Mononuclear cell (primary cell): ENCODE measurements at regions not wholly inside any gene's neighbourhood (a gene's known extent, or its start where the extent isn't known, plus 50 kb on each side); places are given as distances from the start of the nearest gene placed in this dataset.
"Not testable (repeated sequence)": the region's sequence is repeated elsewhere in the genome, so short reads cannot be mapped to it uniquely, and the experiment has no call there.

ENCODE experiments used
- H3K27me3 ChIP-seq: 2 replicates; pipeline ENCODE4 v1.6.0; 2011; ENCODE audit warnings: low read length, control low read depth; ENCODE audit not compliant: insufficient read depth
- H3K4me1 ChIP-seq: 2 replicates; pipeline ENCODE4 v1.5.1; 2011; ENCODE audit warnings: mild to moderate bottlenecking, low read length, control low read depth; ENCODE audit not compliant: insufficient read depth
- H3K4me3 ChIP-seq: 2 replicates; pipeline ENCODE4 v1.5.1; 2011; ENCODE audit warnings: mild to moderate bottlenecking, low read length, moderate library complexity
- H3K9me3 ChIP-seq: 2 replicates; pipeline ENCODE4 v1.5.1; 2011; ENCODE audit warnings: low read depth, mild to moderate bottlenecking, control low read depth, low read length

- Histone ChIP-seq H3K27me3 (no peaks in the 10 kb centered on the region), H3K4me3 (no peak overlapping the region), H3K9me3 (no peaks in the 10 kb centered on the region), H3K4me1 (no peaks in the 10 kb centered on the region)
Observed at GRCh38 chr19:41495589-41495988, 52.6 kb downstream of the ERICH4 start.

GRCh38 chr19:41499899-41500298 is 56.9 kb downstream of the ERICH4 start:
- peaks cover 5% of the 10 kb centered on the region for H3K27me3 ChIP-seq
- H3K4me3 ChIP-seq, result no peak overlapping the region
- no peaks in the 10 kb centered on the region for H3K4me1 ChIP-seq
- no peaks in the 10 kb centered on the region for H3K9me3 ChIP-seq

- Histone ChIP-seq H3K27me3 (peaks cover 5% of the 10 kb centered on the region), H3K4me1 (no peaks in the 10 kb centered on the region), H3K4me3 (no peak overlapping the region), H3K9me3 (no peaks in the 10 kb centered on the region)
Observed at GRCh38 chr19:41500443-41500842, 57.5 kb downstream of the ERICH4 start.

GRCh38 chr19:41501854-41502253 is 58.9 kb downstream of the ERICH4 start:
- Histone ChIP-seq H3K27me3 (peaks cover 5% of the 10 kb centered on the region), H3K4me1 (no peaks in the 10 kb centered on the region), H3K9me3 (no peaks in the 10 kb centered on the region), H3K4me3 (no peak overlapping the region)

- peaks cover 5% of the 10 kb centered on the region for H3K27me3 ChIP-seq
Observed at GRCh38 chr19:41505105-41505504, 62.1 kb downstream of the ERICH4 start.

GRCh38 chr19:41510484-41510883 is 65.5 kb upstream of the CEACAM21 start:
- H3K4me3 ChIP-seq, result no peak overlapping the region
- no peaks in the 10 kb centered on the region for H3K4me1 ChIP-seq
- peaks cover 8% of the 10 kb centered on the region for H3K27me3 ChIP-seq
- H3K9me3 ChIP-seq, result no peaks in the 10 kb centered on the region

More at GRCh38 chr19:41505105-41505504, 62.1 kb downstream of the ERICH4 start:
- Histone ChIP-seq H3K9me3 (no peaks in the 10 kb centered on the region), H3K4me1 (no peaks in the 10 kb centered on the region), H3K4me3 (no peak overlapping the region)

- Histone ChIP-seq H3K9me3 (no peaks in the 10 kb centered on the region), H3K27me3 (peaks cover 8% of the 10 kb centered on the region), H3K4me1 (peaks cover 9% of the 10 kb centered on the region), H3K4me3 (no peak overlapping the region)
Observed at GRCh38 chr19:41511628-41512027, 64.3 kb upstream of the CEACAM21 start.

GRCh38 chr19:41515015-41515652 is 60.8 kb upstream of the CEACAM21 start:
- no peaks in the 10 kb centered on the region for H3K9me3 ChIP-seq
- no peak overlapping the region for H3K4me3 ChIP-seq

GRCh38 chr19:41516292-41517171 is 59.4 kb upstream of the CEACAM21 start:
- not testable (repeated sequence) for H3K4me3 ChIP-seq, H3K27me3 ChIP-seq, H3K9me3 ChIP-seq
- peaks cover 22% of the 10 kb centered on the region for H3K4me1 ChIP-seq

More at GRCh38 chr19:41515015-41515652, 60.8 kb upstream of the CEACAM21 start:
- Histone ChIP-seq H3K4me1 (peaks cover 15% of the 10 kb centered on the region), H3K27me3 (peaks cover 12% of the 10 kb centered on the region)

- peaks cover 38% of the 10 kb centered on the region for H3K4me1 ChIP-seq
- no peak overlapping the region for H3K4me3 ChIP-seq
- peaks cover 6% of the 10 kb centered on the region for H3K27me3 ChIP-seq
- H3K9me3 ChIP-seq, result no peaks in the 10 kb centered on the region
Observed at GRCh38 chr19:41518141-41518540, 57.8 kb upstream of the CEACAM21 start.

- not testable (repeated sequence) for H3K9me3 ChIP-seq, H3K27me3 ChIP-seq
- Histone ChIP-seq H3K4me3 (peak overlapping the region; percentile 35), H3K4me1 (peaks cover 31% of the 10 kb centered on the region)
Observed at GRCh38 chr19:41521138-41521930, 54.6 kb upstream of the CEACAM21 start.

GRCh38 chr19:41521931-41522555 is 53.9 kb upstream of the CEACAM21 start:
- Histone ChIP-seq H3K4me3 (peak overlapping the region; percentile 35), H3K27me3 (peaks cover 4% of the 10 kb centered on the region)

GRCh38 chr19:41525989-41526388 is 50.0 kb upstream of the CEACAM21 start:
- no peak overlapping the region for H3K4me3 ChIP-seq
- no peaks in the 10 kb centered on the region for H3K27me3 ChIP-seq
- no peaks in the 10 kb centered on the region for H3K9me3 ChIP-seq
- peaks cover 43% of the 10 kb centered on the region for H3K4me1 ChIP-seq

More at GRCh38 chr19:41521931-41522555, 53.9 kb upstream of the CEACAM21 start:
- no peaks in the 10 kb centered on the region for H3K9me3 ChIP-seq
- peaks cover 24% of the 10 kb centered on the region for H3K4me1 ChIP-seq
